ENCODE measurements at regions not wholly inside any gene's neighbourhood (a gene's known extent, or its start where the extent isn't known, plus 50 kb on each side); places are given as distances from the start of the nearest gene placed in this dataset.

- DNase-seq, result no peak
Measured at GRCh38 chr18:44609181-44609941, 71.3 kb upstream of the SETBP1 start.

- DNase-seq, result no peak
Measured at GRCh38 chr18:44620812-44621211, 59.9 kb upstream of the SETBP1 start.

- DNase-seq, result no peak
Measured at GRCh38 chr18:44624052-44624451, 56.6 kb upstream of the SETBP1 start.

- no peak for DNase-seq
Measured at GRCh38 chr18:44625386-44625785, 55.3 kb upstream of the SETBP1 start.

- no peak for DNase-seq
Measured at GRCh38 chr18:44626236-44626635, 54.5 kb upstream of the SETBP1 start.

GRCh38 chr18:44626807-44627206 is 53.9 kb upstream of the SETBP1 start:
- DNase-seq, result no peak

GRCh38 chr18:44627280-44627679 is 53.4 kb upstream of the SETBP1 start:
- DNase-seq, result no peak

GRCh38 chr18:44629406-44629805 is 51.3 kb upstream of the SETBP1 start:
- DNase-seq, result no peak

- DNase-seq, result no peak
Measured at GRCh38 chr18:44630118-44630517, 50.6 kb upstream of the SETBP1 start.
